NCI-H2196 (cell line): ENCODE measurements at regions not wholly inside any gene's neighbourhood (a gene's known extent, or its start where the extent isn't known, plus 50 kb on each side); places are given as distances from the start of the nearest gene placed in this dataset.
"Not testable (repeated sequence)": the region's sequence is repeated elsewhere in the genome, so short reads cannot be mapped to it uniquely, and the experiment has no call there.

Experiments used
- DNase-seq: peaks from one replicate; lab custom pipeline; 2025; ENCODE audit not compliant: unreplicated experiment; lab: John Stamatoyannopoulos, UW

GRCh38 chr12:131529196-131530040, 181.5 kb upstream of the SFSWAP start:
- no peak for DNase-seq

GRCh38 chr12:131530041-131530332, 180.9 kb upstream of the SFSWAP start:
- no peak for DNase-seq

GRCh38 chr12:131530422-131530821, 180.5 kb upstream of the SFSWAP start:
- peak; percentile 5 for DNase-seq

GRCh38 chr12:131533139-131533538, 177.8 kb upstream of the SFSWAP start:
- DNase-seq, result no peak

GRCh38 chr12:131535779-131536178, 175.1 kb upstream of the SFSWAP start:
- no peak for DNase-seq

GRCh38 chr12:131536337-131536736, 174.6 kb upstream of the SFSWAP start:
- no peak for DNase-seq

- DNase-seq, result no peak
Observed at GRCh38 chr12:131536766-131537165, 174.1 kb upstream of the SFSWAP start.

GRCh38 chr12:131537267-131537958, 173.5 kb upstream of the SFSWAP start:
- DNase-seq, result no peak

GRCh38 chr12:131539381-131539780, 171.5 kb upstream of the SFSWAP start:
- DNase-seq, result no peak

- no peak for DNase-seq
Observed at GRCh38 chr12:131540138-131540623, 170.7 kb upstream of the SFSWAP start.

GRCh38 chr12:131541512-131541911, 169.4 kb upstream of the SFSWAP start:
- DNase-seq, result not testable (repeated sequence)

GRCh38 chr12:131542351-131542750, 168.5 kb upstream of the SFSWAP start:
- no peak for DNase-seq

GRCh38 chr12:131543040-131543439, 167.8 kb upstream of the SFSWAP start:
- no peak for DNase-seq

GRCh38 chr12:131547555-131547954, 163.3 kb upstream of the SFSWAP start:
- DNase-seq, result no peak

- no peak for DNase-seq
Observed at GRCh38 chr12:131550121-131550520, 160.8 kb upstream of the SFSWAP start.

- DNase-seq, result no peak
Observed at GRCh38 chr12:131551675-131552491, 159.0 kb upstream of the SFSWAP start.

GRCh38 chr12:131552492-131552863, 158.4 kb upstream of the SFSWAP start:
- no peak for DNase-seq

- DNase-seq, result no peak
Observed at GRCh38 chr12:131553096-131553777, 157.7 kb upstream of the SFSWAP start.

GRCh38 chr12:131555197-131555846, 155.6 kb upstream of the SFSWAP start:
- no peak for DNase-seq

GRCh38 chr12:131555866-131556265, 155.0 kb upstream of the SFSWAP start:
- no peak for DNase-seq
